Ramos (cell line): ENCODE measurements at regions not wholly inside any gene's neighbourhood (a gene's known extent, or its start where the extent isn't known, plus 50 kb on each side); places are given as distances from the start of the nearest gene placed in this dataset.
"Not testable (repeated sequence)": the region's sequence is repeated elsewhere in the genome, so short reads cannot be mapped to it uniquely, and the experiment has no call there.

Experiments
- in situ Hi-C: fragments of 300-500 bp; cut with MboI; formaldehyde crosslinking; loops from one replicate; pipeline ENCODE4 v1.14.3; 2022; ENCODE audit warnings: low sequenced_read_pairs; ENCODE audit not compliant: unreplicated experiment

- in situ Hi-C loops: not testable (repeated sequence)
Observed at GRCh38 chr2:90028381-90029079, 1337.1 kb downstream of the RPIA start.

- in situ Hi-C loops: not testable (repeated sequence)
Observed at GRCh38 chr2:90029080-90029428, 1337.6 kb downstream of the RPIA start.

GRCh38 chr2:90032269-90032668, 1340.8 kb downstream of the RPIA start:
- in situ Hi-C loops: not testable (repeated sequence)

- in situ Hi-C loops: not testable (repeated sequence)
Observed at GRCh38 chr2:90036335-90036734, 1344.9 kb downstream of the RPIA start.

- in situ Hi-C loops: not testable (repeated sequence)
Observed at GRCh38 chr2:90039093-90039492, 1347.6 kb downstream of the RPIA start.

- in situ Hi-C loops: not testable (repeated sequence)
Observed at GRCh38 chr2:90047776-90048175, 1356.3 kb downstream of the RPIA start.

- in situ Hi-C loops: not testable (repeated sequence)
Observed at GRCh38 chr2:90052113-90052631, 1360.7 kb downstream of the RPIA start.

- in situ Hi-C loops: no loop called here
Observed at GRCh38 chr2:90069290-90069894, 1377.9 kb downstream of the RPIA start.

- in situ Hi-C loops: no loop called here
Observed at GRCh38 chr2:90076311-90076710, 1384.8 kb downstream of the RPIA start.

GRCh38 chr2:90077948-90078347, 1386.5 kb downstream of the RPIA start:
- in situ Hi-C loops: no loop called here

GRCh38 chr2:90079374-90079773, 1387.9 kb downstream of the RPIA start:
- in situ Hi-C loops: no loop called here

- in situ Hi-C loops: not testable (repeated sequence)
Observed at GRCh38 chr2:90087792-90088191, 1396.3 kb downstream of the RPIA start.

- in situ Hi-C loops: not testable (repeated sequence)
Observed at GRCh38 chr2:90093571-90094270, 1402.2 kb downstream of the RPIA start.

- in situ Hi-C loops: not testable (repeated sequence)
Observed at GRCh38 chr2:90097617-90098016, 1406.1 kb downstream of the RPIA start.

- in situ Hi-C loops: not testable (repeated sequence)
Observed at GRCh38 chr2:90105142-90105541, 1413.7 kb downstream of the RPIA start.

- in situ Hi-C loops: not testable (repeated sequence)
Observed at GRCh38 chr2:90123409-90123808, 1431.9 kb downstream of the RPIA start.

GRCh38 chr2:90139046-90139445, 1447.6 kb downstream of the RPIA start:
- in situ Hi-C loops: not testable (repeated sequence)

- in situ Hi-C loops: not testable (repeated sequence)
Observed at GRCh38 chr2:90141558-90141957, 1450.1 kb downstream of the RPIA start.

GRCh38 chr2:90151805-90152204, 1460.3 kb downstream of the RPIA start:
- in situ Hi-C loops: not testable (repeated sequence)

GRCh38 chr2:90170978-90171377, 1479.5 kb downstream of the RPIA start:
- in situ Hi-C loops: not testable (repeated sequence)

- in situ Hi-C loops: not testable (repeated sequence)
Observed at GRCh38 chr2:90173081-90173480, 1481.6 kb downstream of the RPIA start.
